Astrocyte (in vitro differentiated cells and primary cell): ENCODE measurements at regions not wholly inside any gene's neighbourhood (a gene's known extent, or its start where the extent isn't known, plus 50 kb on each side); places are given as distances from the start of the nearest gene placed in this dataset.
A peak's percentile ranks its signal among the peaks of the same experiment; 100 is the strongest.

ENCODE experiments used
- DNase-seq: peaks from one replicate; pipeline ENCODE4 v3.0.0-alpha.2; 2010; ENCODE audit warnings: low read depth
- FAIRE-seq: peaks from 2 replicates; lab custom pipeline; 2011; peaks lifted over from hg19 to GRCh38; lab: Jason Lieb, UNC
- H2AFZ ChIP-seq: 2 replicates; pipeline ENCODE4 v1.6.0; 2012; ENCODE audit warnings: low read depth, low read length, inconsistent platforms
- H3K27ac ChIP-seq: 2 replicates; pipeline ENCODE4 v1.5.1; 2011; ENCODE audit warnings: low read depth, low read length, inconsistent platforms
- H3K27me3 ChIP-seq: 2 replicates; pipeline ENCODE4 v1.6.0; 2011; ENCODE audit warnings: low read length, inconsistent platforms; ENCODE audit not compliant: insufficient read depth
- H3K36me3 ChIP-seq: 2 replicates; pipeline ENCODE4 v1.5.1; 2011; ENCODE audit warnings: low read length, inconsistent platforms; ENCODE audit not compliant: insufficient read depth
- H3K4me1 ChIP-seq: 2 replicates; pipeline ENCODE4 v1.5.1; 2011; ENCODE audit warnings: low read length, inconsistent platforms; ENCODE audit not compliant: insufficient read depth
- H3K4me2 ChIP-seq: 2 replicates; pipeline ENCODE4 v1.6.0; 2012; ENCODE audit warnings: low read length, inconsistent platforms
- H3K4me3 ChIP-seq: 2 replicates; pipeline ENCODE4 v1.5.1; 2011; ENCODE audit warnings: low read depth, mild to moderate bottlenecking, low read length, inconsistent platforms; ENCODE audit not compliant: insufficient read depth
- H3K79me2 ChIP-seq: 2 replicates; pipeline ENCODE4 v1.6.0; 2012; ENCODE audit warnings: mild to moderate bottlenecking, low read length, inconsistent platforms; ENCODE audit not compliant: insufficient read depth
- H3K9ac ChIP-seq: 2 replicates; pipeline ENCODE4 v1.6.0; 2012; ENCODE audit warnings: mild to moderate bottlenecking, low read length, inconsistent platforms
- H3K9me3 ChIP-seq: 2 replicates; pipeline ENCODE4 v1.5.1; 2012; ENCODE audit warnings: low read depth, mild to moderate bottlenecking, low read length, inconsistent platforms; ENCODE audit not compliant: insufficient read depth
- H4K20me1 ChIP-seq: 2 replicates; pipeline ENCODE4 v1.6.0; 2012; ENCODE audit warnings: low read length, inconsistent platforms; ENCODE audit not compliant: insufficient read depth
- H3K27ac Mint-ChIP-seq: one replicate; pipeline ENCODE4 v1.8.0; 2021; ENCODE audit warnings: mild to moderate bottlenecking, mixed read lengths; ENCODE audit not compliant: unreplicated experiment
- H3K27me3 Mint-ChIP-seq: one replicate; pipeline ENCODE4 v1.8.0; 2021; ENCODE audit warnings: low read depth, mixed read lengths; ENCODE audit not compliant: unreplicated experiment
- H3K36me3 Mint-ChIP-seq: one replicate; pipeline ENCODE4 v1.8.0; 2021; ENCODE audit warnings: low read depth, mixed read lengths; ENCODE audit not compliant: unreplicated experiment
- H3K4me1 Mint-ChIP-seq: one replicate; pipeline ENCODE4 v1.8.0; 2021; ENCODE audit warnings: low read depth, mixed read lengths; ENCODE audit not compliant: unreplicated experiment
- H3K4me3 Mint-ChIP-seq: one replicate; pipeline ENCODE4 v1.8.0; 2021; ENCODE audit warnings: mild to moderate bottlenecking, moderate library complexity, mixed read lengths; ENCODE audit not compliant: unreplicated experiment
- H3K9me3 Mint-ChIP-seq: one replicate; pipeline ENCODE4 v1.8.0; 2021; ENCODE audit warnings: mild to moderate bottlenecking, mixed read lengths; ENCODE audit not compliant: unreplicated experiment
- EZH2 ChIP-seq: IDR thresholded peaks from 2 replicates; pipeline ENCODE4 v1.6.1; 2012; ENCODE audit warnings: mild to moderate bottlenecking, low read length, inconsistent platforms; ENCODE audit not compliant: insufficient read depth
- TF ChIP-seq, protein P1 (sequence below): IDR thresholded peaks from 2 replicates; pipeline ENCODE4 v1.5.1; 2011; ENCODE audit warnings: low read depth, mild to moderate bottlenecking, inconsistent platforms, low read length, moderate library complexity; ENCODE audit not compliant: insufficient read depth

DNA sequence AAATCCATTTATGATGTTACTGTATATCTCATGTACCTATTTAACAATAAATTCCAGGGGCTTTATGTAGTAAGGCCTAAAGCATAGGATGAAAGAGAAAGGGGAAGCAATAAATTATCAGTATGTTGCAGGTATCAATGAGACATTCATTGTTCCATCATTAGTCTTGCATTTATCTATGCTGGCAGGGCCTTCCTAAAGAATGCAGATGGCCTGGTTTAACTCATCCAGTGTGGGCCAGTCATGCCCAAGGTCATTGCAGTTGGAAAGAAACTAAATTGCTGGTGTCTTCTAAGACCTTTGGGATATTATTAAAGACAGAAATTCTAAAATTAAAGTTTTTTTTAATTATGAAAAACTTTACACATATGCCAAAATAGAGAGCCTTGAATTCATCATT, 98.3 kb downstream of the AVPR1A start:
- no peaks in the 10 kb centered on the region for H3K27me3 Mint-ChIP-seq
- Histone ChIP-seq H3K4me3 (no peak overlapping the region), H3K27me3 (no peaks in the 10 kb centered on the region), H3K9me3 (no peaks in the 10 kb centered on the region), H4K20me1 (no peaks in the 10 kb centered on the region), H3K4me1 (no peaks in the 10 kb centered on the region), H3K4me2 (no peak overlapping the region), H3K9ac (no peak overlapping the region), H3K79me2 (no peaks in the 10 kb centered on the region), H3K36me3 (no peaks in the 10 kb centered on the region), H2AFZ (no peak overlapping the region), H3K27ac (no peak overlapping the region)
- FAIRE-seq, result no peak
- no peaks in the 10 kb centered on the region for H3K36me3 Mint-ChIP-seq
- H3K27ac Mint-ChIP-seq, result no peak overlapping the region
- H3K4me1 Mint-ChIP-seq, result no peaks in the 10 kb centered on the region
- H3K4me3 Mint-ChIP-seq, result no peak overlapping the region
- DNase-seq, result no peak
- H3K9me3 Mint-ChIP-seq, result peaks cover 3% of the 10 kb centered on the region
- no peak for TF ChIP-seq EZH2
- TF ChIP-seq, protein P1, sequence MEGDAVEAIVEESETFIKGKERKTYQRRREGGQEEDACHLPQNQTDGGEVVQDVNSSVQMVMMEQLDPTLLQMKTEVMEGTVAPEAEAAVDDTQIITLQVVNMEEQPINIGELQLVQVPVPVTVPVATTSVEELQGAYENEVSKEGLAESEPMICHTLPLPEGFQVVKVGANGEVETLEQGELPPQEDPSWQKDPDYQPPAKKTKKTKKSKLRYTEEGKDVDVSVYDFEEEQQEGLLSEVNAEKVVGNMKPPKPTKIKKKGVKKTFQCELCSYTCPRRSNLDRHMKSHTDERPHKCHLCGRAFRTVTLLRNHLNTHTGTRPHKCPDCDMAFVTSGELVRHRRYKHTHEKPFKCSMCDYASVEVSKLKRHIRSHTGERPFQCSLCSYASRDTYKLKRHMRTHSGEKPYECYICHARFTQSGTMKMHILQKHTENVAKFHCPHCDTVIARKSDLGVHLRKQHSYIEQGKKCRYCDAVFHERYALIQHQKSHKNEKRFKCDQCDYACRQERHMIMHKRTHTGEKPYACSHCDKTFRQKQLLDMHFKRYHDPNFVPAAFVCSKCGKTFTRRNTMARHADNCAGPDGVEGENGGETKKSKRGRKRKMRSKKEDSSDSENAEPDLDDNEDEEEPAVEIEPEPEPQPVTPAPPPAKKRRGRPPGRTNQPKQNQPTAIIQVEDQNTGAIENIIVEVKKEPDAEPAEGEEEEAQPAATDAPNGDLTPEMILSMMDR, result no peak

DNA sequence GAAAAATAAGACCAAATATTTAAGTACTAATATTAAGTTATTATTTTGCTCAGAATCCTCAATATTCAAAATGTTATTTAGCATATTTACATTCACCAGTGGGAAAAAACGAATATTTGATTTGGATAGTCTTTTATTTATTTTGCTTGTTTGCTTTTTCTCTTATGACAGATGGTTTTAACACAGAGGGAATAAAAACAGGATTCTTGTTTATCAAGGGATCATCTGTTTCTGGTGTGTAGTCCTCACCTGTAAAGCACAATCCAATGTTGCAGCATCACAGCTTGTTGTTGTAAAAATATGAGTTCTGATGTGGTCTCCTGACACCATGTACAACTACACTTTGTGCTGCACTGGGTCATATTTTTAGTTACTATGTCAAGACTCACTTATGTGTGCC, 103.9 kb downstream of the AVPR1A start:
- FAIRE-seq (no peak), DNase-seq (no peak)
- no peaks in the 10 kb centered on the region for H3K27me3 ChIP-seq
- no peaks in the 10 kb centered on the region for H3K36me3 ChIP-seq
- no peak overlapping the region for H3K4me3 ChIP-seq
- no peaks in the 10 kb centered on the region for H3K9me3 Mint-ChIP-seq
- H3K4me1 ChIP-seq, result peaks cover 20% of the 10 kb centered on the region
- H3K4me1 Mint-ChIP-seq, result peaks cover 5% of the 10 kb centered on the region
- no peak overlapping the region for H3K27ac Mint-ChIP-seq
- H3K4me2 ChIP-seq, result no peak overlapping the region
- no peaks in the 10 kb centered on the region for H3K9me3 ChIP-seq
- no peak overlapping the region for H3K9ac ChIP-seq
- H3K27me3 Mint-ChIP-seq, result no peaks in the 10 kb centered on the region
- no peak overlapping the region for H2AFZ ChIP-seq
- H3K79me2 ChIP-seq, result no peaks in the 10 kb centered on the region
- no peaks in the 10 kb centered on the region for H4K20me1 ChIP-seq
- no peaks in the 10 kb centered on the region for H3K36me3 Mint-ChIP-seq
- H3K27ac ChIP-seq, result no peak overlapping the region
- TF ChIP-seq, protein P1, result no peak
- TF ChIP-seq EZH2, result no peak
- H3K4me3 Mint-ChIP-seq, result no peak overlapping the region

DNA sequence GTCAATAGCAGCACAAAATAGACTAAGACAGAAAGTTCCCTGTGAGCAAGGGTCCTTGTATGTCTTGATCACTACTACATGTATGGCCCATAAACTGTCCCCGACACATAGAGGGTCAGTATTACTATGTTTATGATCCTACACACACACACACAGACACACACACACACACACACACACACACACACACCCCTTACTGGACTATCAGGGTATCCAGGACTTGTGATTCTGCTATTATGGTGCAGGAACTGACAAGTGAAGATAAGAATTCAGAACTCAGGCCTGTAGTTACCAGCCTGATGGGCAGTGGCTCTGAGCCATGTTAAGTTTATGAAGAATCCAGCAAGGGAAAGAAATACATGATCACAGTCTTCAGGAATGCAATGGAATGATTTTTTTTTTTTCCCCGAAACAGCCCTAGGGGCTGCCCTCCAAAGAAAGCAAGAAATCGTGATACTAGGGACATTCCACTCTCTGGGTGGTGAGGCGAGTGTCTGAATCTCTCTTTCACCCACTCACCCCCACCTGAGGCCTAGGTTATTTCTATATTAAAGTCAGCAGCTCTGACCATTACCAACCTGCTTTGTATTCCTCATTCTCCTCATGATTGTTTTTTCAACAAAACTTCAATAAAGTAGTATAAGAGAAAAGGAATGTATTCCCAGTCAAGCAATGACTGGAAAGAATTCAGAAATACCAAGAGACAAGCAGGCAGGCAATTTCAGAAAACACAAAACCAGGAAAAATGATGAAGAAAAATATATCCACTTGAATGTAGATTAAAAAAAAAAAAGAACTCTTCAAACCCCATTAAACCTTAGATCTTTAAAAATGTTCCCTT, 105.8 kb downstream of the AVPR1A start:
- Histone ChIP-seq H4K20me1 (no peaks in the 10 kb centered on the region), H3K36me3 (no peaks in the 10 kb centered on the region), H3K9me3 (no peaks in the 10 kb centered on the region), H2AFZ (no peak overlapping the region), H3K27ac (peak overlapping the region; percentile 91), H3K4me3 (no peak overlapping the region), H3K27me3 (no peaks in the 10 kb centered on the region), H3K79me2 (no peaks in the 10 kb centered on the region), H3K4me2 (peak overlapping the region; percentile 53), H3K9ac (peak overlapping the region; percentile 59), H3K4me1 (peaks cover 20% of the 10 kb centered on the region)
- no peak overlapping the region for H3K4me3 Mint-ChIP-seq
- peaks cover 5% of the 10 kb centered on the region for H3K4me1 Mint-ChIP-seq
- no peak overlapping the region for H3K27ac Mint-ChIP-seq
- no peaks in the 10 kb centered on the region for H3K27me3 Mint-ChIP-seq
- peak; percentile 81 for DNase-seq
- no peak for TF ChIP-seq EZH2
- TF ChIP-seq, protein P1, result no peak
- peak; percentile 72 for FAIRE-seq
- H3K36me3 Mint-ChIP-seq, result no peaks in the 10 kb centered on the region
- no peaks in the 10 kb centered on the region for H3K9me3 Mint-ChIP-seq
